HG02981 (cell line): ENCODE measurements at regions not wholly inside any gene's neighbourhood (a gene's known extent, or its start where the extent isn't known, plus 50 kb on each side); places are given as distances from the start of the nearest gene placed in this dataset.

Source experiments
- ATAC-seq: cut with Tn5 transposase; IDR thresholded peaks from one replicate; pipeline ENCODE4 v1.9.1; 2021; ENCODE audit warnings: mild to moderate bottlenecking, moderate library complexity; ENCODE audit not compliant: unreplicated experiment

- ATAC-seq = no peak
Observed at GRCh38 chr10:6781133-6781770, 201.2 kb upstream of the PRKCQ start.

DNA sequence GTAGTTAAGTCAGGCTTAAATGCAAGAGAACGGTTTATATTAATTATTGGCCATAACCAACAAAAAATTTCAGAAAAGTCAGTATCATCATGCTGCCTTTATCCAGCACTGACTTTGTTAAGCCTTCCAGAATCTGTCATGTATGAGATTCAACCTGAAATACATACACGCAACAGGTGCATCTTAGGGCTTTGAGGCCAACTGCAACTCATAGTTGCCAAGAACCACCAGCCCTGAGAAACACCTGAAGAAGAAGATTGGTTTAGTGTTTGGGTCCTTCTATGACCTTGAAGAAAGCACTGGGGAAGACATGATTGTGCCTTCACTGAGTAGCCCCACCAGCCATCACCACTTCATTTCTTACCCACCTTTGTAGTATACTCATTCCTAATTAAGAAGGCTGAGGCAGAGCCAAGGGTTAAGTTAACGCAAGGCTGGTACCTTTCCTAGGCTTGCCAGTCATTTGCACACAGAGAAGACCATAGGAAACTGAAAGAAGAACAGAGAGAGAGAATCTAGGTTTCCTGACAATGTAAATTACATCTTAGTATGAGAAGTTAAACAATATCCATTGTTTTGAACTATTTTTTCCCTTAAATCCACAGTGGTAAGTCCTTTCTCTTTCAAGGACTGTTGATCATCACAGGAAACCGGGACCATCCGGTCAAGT is 200.1 kb upstream of the PRKCQ start:
- ATAC-seq = no peak

DNA sequence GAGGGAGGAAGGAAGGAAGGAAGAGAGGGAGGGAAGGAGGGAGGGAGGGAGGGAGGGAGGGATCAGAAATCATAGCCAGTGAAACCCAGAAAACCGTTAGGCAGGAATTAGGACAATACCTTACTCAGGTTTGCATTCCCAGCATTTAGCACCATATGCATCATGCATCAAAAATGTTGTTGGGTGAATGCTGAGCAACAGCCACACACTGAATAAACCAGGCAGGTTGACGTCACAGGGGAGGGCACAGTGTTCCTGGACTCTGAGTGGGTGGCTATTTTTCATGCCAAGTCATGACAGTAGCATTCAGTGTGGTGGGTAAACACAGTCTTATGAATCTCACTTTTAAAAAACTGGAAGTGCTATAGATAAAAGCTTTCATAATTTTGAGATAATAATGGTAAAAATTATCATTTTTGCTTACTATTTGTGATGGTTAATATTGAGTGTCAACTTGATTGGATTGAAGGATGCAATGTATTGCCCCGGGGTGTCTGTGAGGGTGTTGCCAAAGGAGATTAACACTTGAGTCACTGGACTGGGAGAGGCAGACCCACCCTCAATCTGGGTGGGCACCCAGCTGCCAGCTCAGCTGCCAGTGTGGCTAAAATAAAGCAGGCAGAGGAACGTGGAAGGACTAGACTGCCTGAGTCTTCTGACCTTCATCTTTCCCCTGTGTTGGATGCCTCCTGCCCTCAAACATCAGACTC is 199.1 kb upstream of the PRKCQ start:
- no peak for ATAC-seq

- no peak for ATAC-seq
Observed at GRCh38 chr10:6776170-6776569, 196.1 kb upstream of the PRKCQ start.

DNA sequence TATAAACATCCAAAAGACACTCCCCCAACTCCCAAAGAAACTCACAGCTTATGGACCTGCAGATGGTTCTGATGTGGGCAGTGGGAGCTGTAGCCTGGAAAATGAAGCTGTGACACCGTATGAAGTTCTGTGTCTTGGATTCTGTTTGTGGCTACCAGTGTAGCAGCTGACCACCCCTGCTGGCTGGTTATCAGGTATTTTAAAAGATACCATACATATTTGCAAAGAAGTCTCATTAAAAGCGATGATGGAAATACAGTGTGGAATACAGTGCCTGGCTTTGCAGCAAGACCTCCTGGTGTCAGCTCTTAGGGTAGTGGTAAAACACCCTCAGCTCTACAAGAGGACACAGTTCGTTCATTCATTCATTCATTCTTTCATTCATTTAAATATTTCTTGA is 194.3 kb upstream of the PRKCQ start:
- no peak for ATAC-seq

DNA sequence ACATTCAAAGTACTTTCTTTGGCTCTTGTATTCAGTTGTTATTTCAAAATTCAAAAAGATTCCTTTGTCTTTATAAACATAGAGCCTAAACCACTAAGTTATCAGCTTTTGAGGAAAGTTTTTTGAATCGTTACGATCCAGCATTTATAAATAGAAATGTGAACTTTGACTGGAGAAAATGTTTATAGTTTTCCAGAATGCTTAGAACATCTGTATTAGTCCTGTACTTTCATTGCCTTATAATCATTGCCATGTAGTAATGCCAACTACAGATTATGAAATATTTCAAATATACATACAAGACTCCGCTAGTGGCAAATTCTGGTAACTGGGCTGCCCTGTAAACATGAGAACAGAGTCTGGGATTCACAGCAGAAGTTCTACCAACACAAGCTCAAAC is 191.3 kb upstream of the PRKCQ start:
- ATAC-seq = no peak

GRCh38 chr10:6770846-6771245 is 190.8 kb upstream of the PRKCQ start:
- ATAC-seq = no peak

DNA sequence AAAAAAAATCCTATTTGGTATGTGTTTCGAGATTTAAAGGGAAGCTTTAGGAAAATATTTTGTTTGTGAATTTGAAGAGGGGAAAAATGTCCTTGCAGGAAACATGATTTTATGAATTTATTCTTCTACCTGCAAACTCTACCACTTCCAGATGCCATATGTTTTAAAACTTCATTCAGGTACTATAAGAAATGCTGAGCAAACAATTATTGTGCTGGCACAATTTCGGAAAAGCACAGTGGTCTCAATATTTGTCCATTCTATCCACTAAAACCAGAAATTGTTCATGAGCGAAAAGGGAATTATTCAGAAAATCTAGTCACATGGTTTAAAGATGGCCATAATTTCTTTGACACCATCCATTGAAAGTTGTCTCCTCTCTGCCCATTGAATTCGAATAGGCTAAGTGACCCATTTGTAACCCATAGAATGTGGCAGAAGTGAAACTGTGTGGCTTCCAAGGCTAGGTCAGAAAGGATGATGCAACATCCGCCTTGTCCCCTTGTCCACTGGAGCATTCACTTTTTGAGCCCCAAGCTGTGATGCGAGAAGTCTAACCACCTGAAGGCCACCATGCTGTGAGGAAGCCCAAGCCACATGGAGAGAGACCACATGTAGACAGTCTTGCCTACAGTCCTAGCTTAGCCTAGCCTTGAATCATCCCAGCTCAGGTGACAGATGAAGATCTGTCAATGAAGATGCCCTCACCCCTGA is 189.8 kb upstream of the PRKCQ start:
- no peak for ATAC-seq

DNA sequence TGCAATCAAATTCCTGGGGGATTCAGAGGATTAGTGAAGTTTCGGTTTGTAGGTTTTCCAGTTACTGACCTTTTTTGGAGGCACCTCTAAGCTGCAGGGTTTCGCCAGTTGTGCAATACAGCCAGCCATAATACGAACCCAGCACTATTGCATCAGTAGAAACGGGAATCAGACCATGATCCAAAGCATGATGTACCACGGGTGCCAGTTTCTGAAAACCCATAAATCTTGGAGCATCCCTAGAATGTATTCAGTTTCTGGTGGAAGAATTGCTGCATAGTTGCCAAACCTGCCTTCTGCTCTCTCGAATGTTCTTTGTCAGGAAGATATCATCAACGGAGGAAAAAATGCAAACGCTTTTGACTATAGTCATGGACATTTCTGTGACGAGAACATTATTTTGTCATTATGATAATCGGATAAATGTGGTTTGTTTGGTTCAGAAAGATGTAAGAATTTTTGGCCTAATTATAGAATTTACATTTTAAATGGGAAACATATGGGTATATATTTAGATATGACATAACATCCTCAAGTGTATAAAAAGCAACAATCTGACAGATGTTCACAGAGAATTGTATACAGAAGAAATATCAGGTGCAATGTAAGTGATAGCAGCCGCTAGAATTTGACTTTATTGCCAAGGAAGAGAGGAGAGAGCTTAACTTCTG is 186.2 kb upstream of the PRKCQ start:
- ATAC-seq = no peak

GRCh38 chr10:6763423-6763822 is 183.3 kb upstream of the PRKCQ start:
- no peak for ATAC-seq

GRCh38 chr10:6763001-6763400 is 182.9 kb upstream of the PRKCQ start:
- no peak for ATAC-seq

DNA sequence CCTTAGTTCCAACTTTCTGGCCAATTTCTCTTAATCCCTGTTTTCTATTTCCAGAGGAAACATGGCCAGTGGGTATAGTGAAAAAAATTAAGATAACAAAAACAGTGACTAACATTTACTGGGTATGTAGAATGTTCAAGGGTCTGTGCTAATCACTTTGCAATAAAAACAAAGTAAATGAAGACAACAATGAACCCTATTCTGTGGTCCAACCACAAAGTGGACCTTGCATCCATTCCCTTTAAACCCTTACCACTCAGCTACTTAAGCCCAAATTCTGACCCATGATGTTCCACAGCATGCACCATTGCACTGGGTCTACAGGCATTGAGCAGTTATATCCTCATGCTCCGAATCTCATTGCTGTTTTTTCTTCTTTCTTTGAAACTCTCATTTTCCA is 179.9 kb upstream of the PRKCQ start:
- ATAC-seq = no peak

DNA sequence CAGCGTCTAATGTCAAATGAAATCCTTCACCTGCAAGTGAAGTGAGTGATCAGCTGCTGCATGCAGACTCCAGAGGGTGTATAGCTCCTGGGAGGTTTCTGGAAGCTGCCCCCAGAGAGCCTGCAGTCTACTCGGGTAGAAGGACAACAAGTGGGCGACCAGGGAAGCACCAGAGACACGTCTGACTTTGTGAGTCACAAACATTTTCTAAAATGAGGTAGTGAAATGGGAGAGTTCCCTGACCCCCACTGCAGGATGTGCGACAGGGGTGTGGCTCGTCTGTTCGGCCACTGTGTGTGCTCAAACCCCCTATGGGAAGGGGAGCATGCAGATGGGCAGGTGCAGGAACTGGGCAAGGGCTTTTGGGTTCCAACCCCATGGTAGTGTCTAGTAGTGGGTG is 177.1 kb upstream of the PRKCQ start:
- ATAC-seq = no peak

DNA sequence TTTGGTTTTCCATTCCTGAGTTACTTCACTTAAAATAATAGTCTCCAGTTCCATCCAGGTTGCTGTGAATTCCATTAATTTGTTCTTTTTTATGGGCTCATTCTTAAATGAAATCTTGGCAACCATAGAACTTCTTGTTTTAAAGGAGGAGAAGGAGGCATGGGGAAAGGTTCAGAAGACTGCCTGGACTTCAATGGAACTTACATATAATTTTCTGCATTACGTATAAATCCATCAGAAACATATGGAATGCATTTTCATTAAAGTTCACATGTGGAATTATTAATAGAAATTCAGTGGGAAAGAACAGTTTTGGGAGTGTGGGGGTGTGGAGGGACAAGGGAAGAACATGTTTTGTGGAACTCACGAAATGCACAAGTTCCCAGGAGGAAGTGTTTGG is 176.6 kb upstream of the PRKCQ start:
- no peak for ATAC-seq

DNA sequence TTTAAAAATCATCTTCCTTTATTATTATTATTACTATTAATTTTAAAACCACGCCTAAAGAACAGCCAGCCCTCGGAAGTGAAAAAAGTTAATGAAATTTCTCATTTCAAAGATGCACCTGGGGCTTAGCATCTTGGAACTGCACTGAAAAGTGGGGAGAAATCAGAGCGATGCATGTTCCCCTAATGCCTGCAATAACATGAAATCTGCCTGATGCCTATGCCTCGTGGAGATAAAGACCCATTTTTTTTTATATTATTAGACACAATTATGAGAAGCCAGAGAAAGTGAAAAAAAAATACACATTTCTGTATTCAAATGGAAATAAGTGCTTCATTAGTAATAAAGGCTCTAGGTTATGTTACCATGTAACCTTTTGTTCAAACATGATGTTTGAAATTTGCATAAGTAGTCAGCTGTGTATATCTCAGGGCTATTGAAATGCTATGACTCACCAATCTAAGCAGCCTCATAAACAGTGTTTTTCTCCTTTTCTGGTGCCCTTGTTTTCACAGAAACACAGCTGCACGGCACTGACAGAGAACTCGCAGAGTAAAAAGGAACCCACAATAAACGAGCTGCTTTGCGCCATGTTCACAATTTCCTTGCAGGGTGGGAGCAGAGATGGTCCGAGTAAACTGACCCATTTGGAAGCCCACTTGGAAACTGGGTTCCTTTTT is 175.8 kb upstream of the PRKCQ start:
- no peak for ATAC-seq

DNA sequence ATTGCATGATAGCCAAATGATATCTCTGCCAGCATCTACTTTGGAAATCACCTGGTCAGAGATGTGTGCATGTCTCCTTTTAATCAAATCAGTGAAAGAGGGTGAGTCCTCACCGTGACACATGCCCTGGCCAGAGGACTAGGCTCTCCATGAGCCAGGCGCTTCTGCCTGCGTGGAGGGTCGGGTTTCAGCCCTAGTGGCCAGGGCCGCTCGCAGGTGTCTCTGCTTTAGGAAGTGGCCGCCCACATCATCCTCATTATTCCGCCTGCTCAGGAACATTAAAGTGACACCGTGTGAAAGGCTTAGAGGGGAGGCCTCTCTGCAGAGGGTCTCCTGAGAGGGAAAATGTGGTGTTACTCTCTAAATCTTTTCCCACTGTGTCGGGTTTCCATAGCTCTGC is 173.6 kb upstream of the PRKCQ start:
- no peak for ATAC-seq

- no peak for ATAC-seq
Observed at GRCh38 chr10:6751363-6751762, 171.3 kb upstream of the PRKCQ start.

- ATAC-seq = no peak
Observed at GRCh38 chr10:6748981-6749635, 169.0 kb upstream of the PRKCQ start.

- ATAC-seq = no peak
Observed at GRCh38 chr10:6748029-6748428, 168.0 kb upstream of the PRKCQ start.

DNA sequence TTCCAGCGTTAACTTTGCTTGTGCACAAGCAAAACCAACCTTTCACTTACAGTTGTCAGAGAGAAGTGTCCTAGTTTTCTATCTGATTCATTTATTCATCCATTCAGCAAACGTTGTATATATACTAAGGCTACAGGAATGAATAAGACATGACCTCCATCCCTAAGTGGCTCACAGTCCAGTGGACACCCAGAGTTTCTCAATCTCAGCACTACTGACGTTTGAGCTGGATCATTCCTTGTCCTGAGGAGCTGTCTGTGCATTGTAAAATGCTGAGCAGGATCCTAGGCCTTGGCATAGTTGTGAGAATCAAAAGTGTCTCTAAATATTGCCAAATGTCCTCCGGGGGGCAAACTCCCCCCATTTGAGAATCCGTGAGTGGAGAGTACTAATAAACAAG is 166.7 kb upstream of the PRKCQ start:
- ATAC-seq = no peak
